Endodermal cell (in vitro differentiated cells): ENCODE measurements at regions not wholly inside any gene's neighbourhood (a gene's known extent, or its start where the extent isn't known, plus 50 kb on each side); places are given as distances from the start of the nearest gene placed in this dataset.
A peak's percentile ranks its signal among the peaks of the same experiment; 100 is the strongest.

Source experiments
- DNase-seq: peaks from one replicate; pipeline ENCODE4 v3.0.0-alpha.2; 2017
- H3K27ac ChIP-seq: 2 replicates; pipeline ENCODE4 v1.5.1; 2013; ENCODE audit warnings: mild to moderate bottlenecking, low read depth, low read length, moderate library complexity
- H3K27me3 ChIP-seq: 2 replicates; pipeline ENCODE4 v1.6.1; 2013; ENCODE audit warnings: mild to moderate bottlenecking, low read length, moderate library complexity; ENCODE audit not compliant: insufficient read depth, control insufficient read depth, poor library complexity, severe bottlenecking
- H3K36me3 ChIP-seq: 2 replicates; pipeline ENCODE4 v1.7.0; 2013; ENCODE audit warnings: mild to moderate bottlenecking, low read length, moderate library complexity; ENCODE audit not compliant: control insufficient read depth, insufficient read depth
- H3K4me1 ChIP-seq: one replicate; pipeline ENCODE4 v1.7.0; 2013; ENCODE audit warnings: low read length; ENCODE audit not compliant: control insufficient read depth, insufficient read depth
- H3K4me3 ChIP-seq: 2 replicates; pipeline ENCODE4 v1.5.1; 2013; ENCODE audit warnings: mild to moderate bottlenecking, low read length, moderate library complexity
- H3K9ac ChIP-seq: 2 replicates; pipeline ENCODE4 v1.6.1; 2013; ENCODE audit warnings: mild to moderate bottlenecking, low read length, moderate library complexity; ENCODE audit not compliant: poor library complexity, severe bottlenecking; ENCODE audit errors: extremely low read depth
- H3K9me3 ChIP-seq: 2 replicates; pipeline ENCODE4 v1.6.1; 2013; ENCODE audit warnings: mild to moderate bottlenecking, low read length, moderate library complexity; ENCODE audit not compliant: control insufficient read depth
- H3K27ac Mint-ChIP-seq: 2 replicates; pipeline ENCODE4 v1.8.0; 2020; ENCODE audit warnings: mixed read lengths
- H3K27me3 Mint-ChIP-seq: 2 replicates; pipeline ENCODE4 v1.8.0; 2021; ENCODE audit warnings: mild to moderate bottlenecking, mixed read lengths; ENCODE audit not compliant: insufficient read depth
- H3K36me3 Mint-ChIP-seq: 2 replicates; pipeline ENCODE4 v1.8.0; 2020; ENCODE audit warnings: low read depth, mixed read lengths
- H3K4me1 Mint-ChIP-seq: 2 replicates; pipeline ENCODE4 v1.8.0; 2020; ENCODE audit warnings: mixed read lengths
- H3K4me3 Mint-ChIP-seq: 2 replicates; pipeline ENCODE4 v1.8.0; 2020; ENCODE audit warnings: mild to moderate bottlenecking, moderate library complexity, mixed read lengths
- H3K9me3 Mint-ChIP-seq: 2 replicates; pipeline ENCODE4 v1.8.0; 2020; ENCODE audit warnings: mild to moderate bottlenecking, mixed read lengths
- CTCF ChIP-seq: fragments of 200-600 bp; sonication (generic); conservative IDR thresholded peaks from 2 replicates; pipeline ENCODE4 v1.5.0; 2021; ENCODE audit warnings: antibody characterized with exemption, mild to moderate bottlenecking
- WGBS, 2 experiments: methylation state at CpG; one replicate each; pipeline versions ENCODE4 v1.1.5 to v1.1.7; 2013; ENCODE audit warnings: missing lambda C conversion rate in 2 of 2, mixed read lengths in 1 of 2; ENCODE audit not compliant: insufficient coverage in 1 of 2, insufficient read length in 1 of 2; 5-methylcytosine and 5-hydroxymethylcytosine counted together

GRCh38 chr15:77860071-77860691, 217.3 kb downstream of the TBC1D2B start:
- TF ChIP-seq CTCF: no peak
- Mint-ChIP-seq H3K4me1 (peaks cover 17% of the 10 kb centered on the region), H3K36me3 (no peaks in the 10 kb centered on the region), H3K9me3 (no peaks in the 10 kb centered on the region), H3K27me3 (no peaks in the 10 kb centered on the region), H3K4me3 (no peak overlapping the region), H3K27ac (no peak overlapping the region)
- Histone ChIP-seq H3K27me3 (no peaks in the 10 kb centered on the region), H3K4me3 (no peak overlapping the region), H3K27ac (no peak overlapping the region), H3K9me3 (no peaks in the 10 kb centered on the region), H3K36me3 (no peaks in the 10 kb centered on the region), H3K9ac (no peak overlapping the region), H3K4me1 (no peaks in the 10 kb centered on the region)
- DNase-seq: peak; percentile 41
- WGBS, 2 experiments: 89 to 94% methylated on average over 5 to 10 of the region's 10 CpGs

GRCh38 chr15:77859491-77860060, 217.9 kb downstream of the TBC1D2B start:
- H3K9me3 Mint-ChIP-seq: no peaks in the 10 kb centered on the region

GRCh38 chr15:77858792-77859490, 218.6 kb downstream of the TBC1D2B start:
- Mint-ChIP-seq H3K9me3 (no peaks in the 10 kb centered on the region), H3K36me3 (no peaks in the 10 kb centered on the region)
- no peak overlapping the region for H3K27ac ChIP-seq

More at GRCh38 chr15:77859491-77860060, 217.9 kb downstream of the TBC1D2B start:
- Mint-ChIP-seq H3K36me3 (no peaks in the 10 kb centered on the region), H3K27ac (peak overlapping the region; percentile 55), H3K27me3 (no peaks in the 10 kb centered on the region), H3K4me3 (no peak overlapping the region), H3K4me1 (peaks cover 17% of the 10 kb centered on the region)
- Histone ChIP-seq H3K4me3 (no peak overlapping the region), H3K9me3 (no peaks in the 10 kb centered on the region), H3K36me3 (no peaks in the 10 kb centered on the region), H3K27me3 (no peaks in the 10 kb centered on the region), H3K27ac (no peak overlapping the region), H3K9ac (no peak overlapping the region), H3K4me1 (no peaks in the 10 kb centered on the region)
- no peak for TF ChIP-seq CTCF
- DNase-seq: peak; percentile 84
- WGBS, 2 experiments: 82 to 100% methylated on average over 1 to 2 of the region's 2 CpGs

More at GRCh38 chr15:77858792-77859490, 218.6 kb downstream of the TBC1D2B start:
- Histone ChIP-seq H3K27me3 (no peaks in the 10 kb centered on the region), H3K36me3 (no peaks in the 10 kb centered on the region), H3K4me1 (no peaks in the 10 kb centered on the region), H3K9ac (no peak overlapping the region), H3K4me3 (no peak overlapping the region), H3K9me3 (no peaks in the 10 kb centered on the region)
- WGBS, 2 experiments: 91 to 92% methylated on average over 9 to 11 of the region's 11 CpGs
- DNase-seq: no peak
- Mint-ChIP-seq H3K4me1 (peaks cover 17% of the 10 kb centered on the region), H3K27me3 (no peaks in the 10 kb centered on the region), H3K4me3 (no peak overlapping the region), H3K27ac (no peak overlapping the region)
- no peak for TF ChIP-seq CTCF
